GM12878 (cell line): ENCODE measurements at regions not wholly inside any gene's neighbourhood (a gene's known extent, or its start where the extent isn't known, plus 50 kb on each side); places are given as distances from the start of the nearest gene placed in this dataset.

Experiments used
- ATAC-seq: fragments of 200-7000 bp; cut with Tn5 transposase; 3 replicates; pipeline ENCODE4 v1.9.1; 2020; ENCODE audit warnings: mild to moderate bottlenecking, moderate library complexity
- BruUV-seq: library from RNA; stranded (reverse); fragments of 400-500 nt; replicated peaks from 2 replicates; lab custom pipeline; 2021; lab: Mats Ljungman, UMichigan
- CTCF ChIA-PET: fragments of 300-600 bp; sonication (Branson Sonifier 250); formaldehyde crosslinking; extraction: SDS; loops from one replicate; lab custom pipeline; 2021; ENCODE audit warnings: inconsistent platforms; lab: Yijun Ruan, JAX
- POLR2A ChIA-PET: fragments of 350-600 bp; formaldehyde crosslinking; extraction: SDS; loops from one replicate; lab custom pipeline; 2021; ENCODE audit warnings: inconsistent platforms; lab: Charles Lee
- RAD21 ChIA-PET: fragments of 300-600 bp; sonication (Branson Sonifier 250); formaldehyde crosslinking; loops from one replicate; lab custom pipeline; 2023; ENCODE audit warnings: antibody characterized with exemption; ENCODE audit not compliant: unreplicated experiment; lab: Charles Lee
- SMC1A ChIA-PET: fragments of 300-600 bp; sonication (Branson Sonifier 250); formaldehyde crosslinking; loops from one replicate; lab custom pipeline; 2023; ENCODE audit not compliant: unreplicated experiment, uncharacterized antibody; lab: Charles Lee
- DNase-seq: peaks from one replicate; pipeline ENCODE4 v3.0.0-alpha.2; 2011; ENCODE audit warnings: low read depth, low spot score
- FAIRE-seq: peaks from 3 replicates; lab custom pipeline; 2011; peaks lifted over from hg19 to GRCh38; lab: Jason Lieb, UNC
- H2AFZ ChIP-seq: 2 replicates; pipeline ENCODE4 v1.6.0; 2011; ENCODE audit warnings: low read depth, low read length, control low read depth; ENCODE audit not compliant: control insufficient read depth
- H3K27ac ChIP-seq: 2 replicates; pipeline ENCODE4 v1.5.1; 2011; ENCODE audit warnings: control low read depth; ENCODE audit not compliant: control insufficient read depth, insufficient read depth
- H3K27me3 ChIP-seq, 2 experiments: replicated peaks in 1 of 2; 2 replicates each; pipeline versions ENCODE4 v1.6.0 to v1.6.1; 2011; ENCODE audit warnings: low read length in 1 of 2; ENCODE audit not compliant: control insufficient read depth in 2 of 2, insufficient read depth in 2 of 2
- H3K36me3 ChIP-seq, 2 experiments: 2 replicates each; pipeline ENCODE4 v1.5.1; 2011; ENCODE audit warnings: low read length in 1 of 2; ENCODE audit not compliant: control insufficient read depth in 2 of 2, insufficient read depth in 2 of 2
- H3K4me1 ChIP-seq: 2 replicates; pipeline ENCODE4 v1.6.1; 2011; ENCODE audit warnings: mild to moderate bottlenecking, low read length, moderate library complexity, mixed read lengths; ENCODE audit not compliant: control insufficient read depth, insufficient read depth
- H3K4me2 ChIP-seq: 2 replicates; pipeline ENCODE4 v1.6.0; 2011; ENCODE audit warnings: control low read depth; ENCODE audit not compliant: control insufficient read depth, insufficient read depth
- H3K4me3 ChIP-seq: fragments of 200-600 bp; sonication (generic); 2 replicates; pipeline ENCODE4 v1.5.1; 2016
- H3K79me2 ChIP-seq: 2 replicates; pipeline ENCODE4 v1.6.0; 2011; ENCODE audit warnings: low read length; ENCODE audit not compliant: control insufficient read depth, insufficient read depth
- H3K9ac ChIP-seq: 2 replicates; pipeline ENCODE4 v1.8.0; 2011; ENCODE audit warnings: low read length, control low read depth, mixed read lengths; ENCODE audit not compliant: control insufficient read depth, insufficient read depth
- H3K9me3 ChIP-seq: replicated peaks from 3 replicates; pipeline ENCODE4 v1.5.1; 2011; ENCODE audit warnings: mild to moderate bottlenecking, low read length; ENCODE audit not compliant: control insufficient read depth, insufficient read depth
- H4K20me1 ChIP-seq: 2 replicates; pipeline ENCODE4 v1.6.0; 2011; ENCODE audit not compliant: control insufficient read depth, insufficient read depth
- BMI1 ChIP-seq: fragments of 450-650 bp; IDR thresholded peaks from 2 replicates; pipeline ENCODE4 v1.6.1; 2016; ENCODE audit warnings: mild to moderate bottlenecking, moderate library complexity, borderline replicate concordance
- IRF4 ChIP-seq: IDR thresholded peaks from 2 replicates; pipeline ENCODE4 v1.6.1; 2011; ENCODE audit warnings: low read depth, low read length
- NRF1 ChIP-seq: conservative IDR thresholded peaks from 2 replicates; pipeline ENCODE4 v1.6.1; 2011; ENCODE audit warnings: mild to moderate bottlenecking, low read depth, low read length, improper control_type of control experiment
- POU2F2 ChIP-seq: IDR thresholded peaks from 3 replicates; pipeline ENCODE4 v1.6.1; 2011; ENCODE audit warnings: low read depth, mild to moderate bottlenecking, low read length, borderline replicate concordance
- SMC3 ChIP-seq: IDR thresholded peaks from 2 replicates; pipeline ENCODE4 v1.6.1; 2011; ENCODE audit warnings: low read length, improper control_type of control experiment, borderline replicate concordance
- WRNIP1 ChIP-seq: IDR thresholded peaks from 2 replicates; pipeline ENCODE4 v1.6.1; 2011; ENCODE audit warnings: low read depth, low read length, improper control_type of control experiment, borderline replicate concordance
- in situ Hi-C: fragments of 300-500 bp; cut with MboI; formaldehyde crosslinking; loops from 9 replicates; pipeline ENCODE4 v1.14.3; 2018; ENCODE audit warnings: mixed read lengths
- intact Hi-C: fragments of 100-400 bp; cut with micrococcal nuclease; formaldehyde crosslinking; loops from one replicate; pipeline ENCODE4 v1.14.2; 2022; ENCODE audit not compliant: unreplicated experiment
- TF ChIP-seq, protein P1 (sequence below): fragments of 450-650 bp; IDR thresholded peaks from 2 replicates; pipeline ENCODE4 v1.6.1; 2016; ENCODE audit warnings: mild to moderate bottlenecking
- TF ChIP-seq, protein P2 (sequence below): fragments of 450-650 bp; IDR thresholded peaks from 2 replicates; pipeline ENCODE4 v1.6.1; 2018; ENCODE audit warnings: mild to moderate bottlenecking, low read depth, moderate library complexity; ENCODE audit not compliant: partially characterized antibody
- TF ChIP-seq, protein P3 (sequence below): fragments of 450-650 bp; IDR thresholded peaks from 2 replicates; pipeline ENCODE4 v1.6.1; 2016; ENCODE audit warnings: mild to moderate bottlenecking, moderate library complexity, borderline replicate concordance
- TF ChIP-seq, protein P4 (sequence below): IDR thresholded peaks from 2 replicates; pipeline ENCODE4 v1.6.1; 2012; ENCODE audit warnings: low read length, inconsistent platforms
- TF ChIP-seq, protein P5 (sequence below): fragments of 450-650 bp; IDR thresholded peaks from 2 replicates; pipeline ENCODE4 v1.6.1; 2017; ENCODE audit warnings: antibody characterized with exemption, mild to moderate bottlenecking, moderate library complexity

DNA sequence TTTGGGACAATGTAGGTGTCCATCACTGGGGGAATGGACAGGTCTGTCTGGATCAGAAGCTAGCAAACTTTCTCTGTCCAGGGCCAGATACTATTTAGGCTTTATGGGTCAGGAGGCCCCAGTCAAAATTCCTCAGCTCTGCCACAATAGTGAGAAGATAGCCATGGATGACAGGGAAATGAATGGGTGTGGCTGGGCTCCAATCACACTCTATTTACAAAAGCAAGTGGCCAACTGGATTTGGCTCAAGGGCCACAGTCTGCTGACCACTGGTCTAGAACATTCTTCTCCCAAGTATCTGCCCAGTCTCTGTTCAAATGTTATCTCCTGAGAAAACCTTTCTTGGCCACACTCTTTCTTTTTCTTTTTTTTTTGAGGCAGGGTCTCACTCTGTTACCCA is 339.9 kb downstream of the SOX9 start:
- BruUV-seq, result no TSS peak
- RAD21 ChIA-PET, result interaction anchor here (1.1 to 13.5 kb wide), 3 partner anchors 37 to 69 kb away, joined by 3 to 353 read pairs (median 320); no protein-coding TSS in a partner anchor
- in situ Hi-C loops, result loop anchor here (5.0 kb wide), 1 partner anchor 33 kb away; no protein-coding TSS in a partner anchor
- SMC1A ChIA-PET, result interaction anchor here (1.1 to 11.1 kb wide), 5 partner anchors 10 to 79 kb away, joined by 3 to 335 read pairs (median 4); no protein-coding TSS in a partner anchor
- H4K20me1 ChIP-seq, result no peaks in the 10 kb centered on the region
- ATAC-seq (no peak), FAIRE-seq (no peak), DNase-seq (no peak)
- intact Hi-C loops, result no loop called here
- no peak overlapping the region for H2AFZ ChIP-seq
- no peak overlapping the region for H3K27ac ChIP-seq
- H3K9ac ChIP-seq, result no peak overlapping the region
- H3K79me2 ChIP-seq, result no peaks in the 10 kb centered on the region
- H3K36me3 ChIP-seq, result no peaks in the 10 kb centered on the region; a peak in 1 of 4 replicates
- H3K4me1 ChIP-seq, result peaks cover 17% of the 10 kb centered on the region
- CTCF ChIA-PET, result interaction anchor here (0.6 to 1.0 kb wide), 3 partner anchors 19 to 72 kb away, joined by 3 to 4 read pairs (median 3); no protein-coding TSS in a partner anchor
- no peaks in the 10 kb centered on the region; a peak in 1 of 4 replicates for H3K27me3 ChIP-seq
- no peak overlapping the region for H3K4me2 ChIP-seq
- no peaks in the 10 kb centered on the region for H3K9me3 ChIP-seq
- H3K4me3 ChIP-seq, result no peak overlapping the region
- POLR2A ChIA-PET, result interaction anchor here (0.6 to 6.8 kb wide), 3 partner anchors 37 to 811 kb away, joined by 3 to 170 read pairs (median 5); no protein-coding TSS in a partner anchor
- TF ChIP-seq, protein P1, sequence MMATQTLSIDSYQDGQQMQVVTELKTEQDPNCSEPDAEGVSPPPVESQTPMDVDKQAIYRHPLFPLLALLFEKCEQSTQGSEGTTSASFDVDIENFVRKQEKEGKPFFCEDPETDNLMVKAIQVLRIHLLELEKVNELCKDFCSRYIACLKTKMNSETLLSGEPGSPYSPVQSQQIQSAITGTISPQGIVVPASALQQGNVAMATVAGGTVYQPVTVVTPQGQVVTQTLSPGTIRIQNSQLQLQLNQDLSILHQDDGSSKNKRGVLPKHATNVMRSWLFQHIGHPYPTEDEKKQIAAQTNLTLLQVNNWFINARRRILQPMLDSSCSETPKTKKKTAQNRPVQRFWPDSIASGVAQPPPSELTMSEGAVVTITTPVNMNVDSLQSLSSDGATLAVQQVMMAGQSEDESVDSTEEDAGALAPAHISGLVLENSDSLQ, result no peak
- TF ChIP-seq BMI1 (no peak), NRF1 (no peak), WRNIP1 (no peak), IRF4 (no peak), POU2F2 (no peak), SMC3 (no peak)
- TF ChIP-seq, protein P2, sequence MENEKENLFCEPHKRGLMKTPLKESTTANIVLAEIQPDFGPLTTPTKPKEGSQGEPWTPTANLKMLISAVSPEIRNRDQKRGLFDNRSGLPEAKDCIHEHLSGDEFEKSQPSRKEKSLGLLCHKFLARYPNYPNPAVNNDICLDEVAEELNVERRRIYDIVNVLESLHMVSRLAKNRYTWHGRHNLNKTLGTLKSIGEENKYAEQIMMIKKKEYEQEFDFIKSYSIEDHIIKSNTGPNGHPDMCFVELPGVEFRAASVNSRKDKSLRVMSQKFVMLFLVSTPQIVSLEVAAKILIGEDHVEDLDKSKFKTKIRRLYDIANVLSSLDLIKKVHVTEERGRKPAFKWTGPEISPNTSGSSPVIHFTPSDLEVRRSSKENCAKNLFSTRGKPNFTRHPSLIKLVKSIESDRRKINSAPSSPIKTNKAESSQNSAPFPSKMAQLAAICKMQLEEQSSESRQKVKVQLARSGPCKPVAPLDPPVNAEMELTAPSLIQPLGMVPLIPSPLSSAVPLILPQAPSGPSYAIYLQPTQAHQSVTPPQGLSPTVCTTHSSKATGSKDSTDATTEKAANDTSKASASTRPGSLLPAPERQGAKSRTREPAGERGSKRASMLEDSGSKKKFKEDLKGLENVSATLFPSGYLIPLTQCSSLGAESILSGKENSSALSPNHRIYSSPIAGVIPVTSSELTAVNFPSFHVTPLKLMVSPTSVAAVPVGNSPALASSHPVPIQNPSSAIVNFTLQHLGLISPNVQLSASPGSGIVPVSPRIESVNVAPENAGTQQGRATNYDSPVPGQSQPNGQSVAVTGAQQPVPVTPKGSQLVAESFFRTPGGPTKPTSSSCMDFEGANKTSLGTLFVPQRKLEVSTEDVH, result no peak
- TF ChIP-seq, protein P3, sequence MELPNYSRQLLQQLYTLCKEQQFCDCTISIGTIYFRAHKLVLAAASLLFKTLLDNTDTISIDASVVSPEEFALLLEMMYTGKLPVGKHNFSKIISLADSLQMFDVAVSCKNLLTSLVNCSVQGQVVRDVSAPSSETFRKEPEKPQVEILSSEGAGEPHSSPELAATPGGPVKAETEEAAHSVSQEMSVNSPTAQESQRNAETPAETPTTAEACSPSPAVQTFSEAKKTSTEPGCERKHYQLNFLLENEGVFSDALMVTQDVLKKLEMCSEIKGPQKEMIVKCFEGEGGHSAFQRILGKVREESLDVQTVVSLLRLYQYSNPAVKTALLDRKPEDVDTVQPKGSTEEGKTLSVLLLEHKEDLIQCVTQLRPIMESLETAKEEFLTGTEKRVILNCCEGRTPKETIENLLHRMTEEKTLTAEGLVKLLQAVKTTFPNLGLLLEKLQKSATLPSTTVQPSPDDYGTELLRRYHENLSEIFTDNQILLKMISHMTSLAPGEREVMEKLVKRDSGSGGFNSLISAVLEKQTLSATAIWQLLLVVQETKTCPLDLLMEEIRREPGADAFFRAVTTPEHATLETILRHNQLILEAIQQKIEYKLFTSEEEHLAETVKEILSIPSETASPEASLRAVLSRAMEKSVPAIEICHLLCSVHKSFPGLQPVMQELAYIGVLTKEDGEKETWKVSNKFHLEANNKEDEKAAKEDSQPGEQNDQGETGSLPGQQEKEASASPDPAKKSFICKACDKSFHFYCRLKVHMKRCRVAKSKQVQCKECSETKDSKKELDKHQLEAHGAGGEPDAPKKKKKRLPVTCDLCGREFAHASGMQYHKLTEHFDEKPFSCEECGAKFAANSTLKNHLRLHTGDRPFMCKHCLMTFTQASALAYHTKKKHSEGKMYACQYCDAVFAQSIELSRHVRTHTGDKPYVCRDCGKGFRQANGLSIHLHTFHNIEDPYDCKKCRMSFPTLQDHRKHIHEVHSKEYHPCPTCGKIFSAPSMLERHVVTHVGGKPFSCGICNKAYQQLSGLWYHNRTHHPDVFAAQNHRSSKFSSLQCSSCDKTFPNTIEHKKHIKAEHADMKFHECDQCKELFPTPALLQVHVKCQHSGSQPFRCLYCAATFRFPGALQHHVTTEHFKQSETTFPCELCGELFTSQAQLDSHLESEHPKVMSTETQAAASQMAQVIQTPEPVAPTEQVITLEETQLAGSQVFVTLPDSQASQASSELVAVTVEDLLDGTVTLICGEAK, result no peak
- TF ChIP-seq, protein P4, sequence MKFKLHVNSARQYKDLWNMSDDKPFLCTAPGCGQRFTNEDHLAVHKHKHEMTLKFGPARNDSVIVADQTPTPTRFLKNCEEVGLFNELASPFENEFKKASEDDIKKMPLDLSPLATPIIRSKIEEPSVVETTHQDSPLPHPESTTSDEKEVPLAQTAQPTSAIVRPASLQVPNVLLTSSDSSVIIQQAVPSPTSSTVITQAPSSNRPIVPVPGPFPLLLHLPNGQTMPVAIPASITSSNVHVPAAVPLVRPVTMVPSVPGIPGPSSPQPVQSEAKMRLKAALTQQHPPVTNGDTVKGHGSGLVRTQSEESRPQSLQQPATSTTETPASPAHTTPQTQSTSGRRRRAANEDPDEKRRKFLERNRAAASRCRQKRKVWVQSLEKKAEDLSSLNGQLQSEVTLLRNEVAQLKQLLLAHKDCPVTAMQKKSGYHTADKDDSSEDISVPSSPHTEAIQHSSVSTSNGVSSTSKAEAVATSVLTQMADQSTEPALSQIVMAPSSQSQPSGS, result no peak
- TF ChIP-seq, protein P5, sequence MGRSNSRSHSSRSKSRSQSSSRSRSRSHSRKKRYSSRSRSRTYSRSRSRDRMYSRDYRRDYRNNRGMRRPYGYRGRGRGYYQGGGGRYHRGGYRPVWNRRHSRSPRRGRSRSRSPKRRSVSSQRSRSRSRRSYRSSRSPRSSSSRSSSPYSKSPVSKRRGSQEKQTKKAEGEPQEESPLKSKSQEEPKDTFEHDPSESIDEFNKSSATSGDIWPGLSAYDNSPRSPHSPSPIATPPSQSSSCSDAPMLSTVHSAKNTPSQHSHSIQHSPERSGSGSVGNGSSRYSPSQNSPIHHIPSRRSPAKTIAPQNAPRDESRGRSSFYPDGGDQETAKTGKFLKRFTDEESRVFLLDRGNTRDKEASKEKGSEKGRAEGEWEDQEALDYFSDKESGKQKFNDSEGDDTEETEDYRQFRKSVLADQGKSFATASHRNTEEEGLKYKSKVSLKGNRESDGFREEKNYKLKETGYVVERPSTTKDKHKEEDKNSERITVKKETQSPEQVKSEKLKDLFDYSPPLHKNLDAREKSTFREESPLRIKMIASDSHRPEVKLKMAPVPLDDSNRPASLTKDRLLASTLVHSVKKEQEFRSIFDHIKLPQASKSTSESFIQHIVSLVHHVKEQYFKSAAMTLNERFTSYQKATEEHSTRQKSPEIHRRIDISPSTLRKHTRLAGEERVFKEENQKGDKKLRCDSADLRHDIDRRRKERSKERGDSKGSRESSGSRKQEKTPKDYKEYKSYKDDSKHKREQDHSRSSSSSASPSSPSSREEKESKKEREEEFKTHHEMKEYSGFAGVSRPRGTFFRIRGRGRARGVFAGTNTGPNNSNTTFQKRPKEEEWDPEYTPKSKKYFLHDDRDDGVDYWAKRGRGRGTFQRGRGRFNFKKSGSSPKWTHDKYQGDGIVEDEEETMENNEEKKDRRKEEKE, result no peak
